HG03039 (cell line): ENCODE measurements at regions not wholly inside any gene's neighbourhood (a gene's known extent, or its start where the extent isn't known, plus 50 kb on each side); places are given as distances from the start of the nearest gene placed in this dataset.
A peak's percentile ranks its signal among the peaks of the same experiment; 100 is the strongest.

Experiments used
- ATAC-seq: cut with Tn5 transposase; IDR thresholded peaks from one replicate; pipeline ENCODE4 v1.9.1; 2021; ENCODE audit warnings: mild to moderate bottlenecking, moderate library complexity; ENCODE audit not compliant: unreplicated experiment

DNA sequence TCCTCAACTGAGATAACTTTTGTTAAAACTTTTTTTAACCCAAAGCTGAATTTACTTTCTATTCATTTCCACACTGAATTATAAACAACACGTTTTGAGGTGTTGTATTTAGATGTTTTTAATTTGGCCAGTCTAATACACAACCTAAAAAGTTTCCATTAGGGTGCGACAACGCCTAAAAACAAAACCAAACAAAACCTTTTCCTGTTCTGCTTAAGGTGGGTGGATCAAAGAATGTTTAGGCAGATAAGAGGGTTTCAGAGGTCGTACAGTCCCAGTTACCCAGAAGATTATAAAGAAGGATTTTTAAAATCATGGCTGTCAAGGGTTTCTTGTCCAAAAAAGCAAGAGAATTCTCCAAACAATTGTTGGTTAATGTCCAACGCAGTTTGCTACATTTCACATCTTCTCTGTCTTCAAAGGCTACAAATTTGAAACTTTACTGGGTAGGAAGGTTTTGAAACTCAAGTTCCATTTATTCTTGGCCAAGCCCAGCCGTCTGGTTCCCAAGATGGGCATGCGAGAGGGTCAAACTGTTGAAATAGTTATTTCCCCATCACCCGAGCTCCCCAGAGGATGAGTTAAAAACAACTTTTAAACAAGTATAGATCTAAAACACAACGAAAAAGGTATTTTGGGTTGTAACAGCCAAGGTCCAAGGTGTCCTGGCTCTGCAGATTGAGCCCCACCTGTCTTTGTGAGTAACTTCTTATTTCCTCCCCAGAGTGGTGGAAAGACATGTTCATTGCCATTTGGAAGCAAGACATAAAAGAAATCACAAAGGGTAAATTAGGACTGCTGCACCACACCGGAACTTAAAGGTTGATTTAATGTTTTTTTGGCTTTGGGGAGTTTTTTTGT is 122.8 kb upstream of the MAP3K1 start:
- ATAC-seq: no peak

DNA sequence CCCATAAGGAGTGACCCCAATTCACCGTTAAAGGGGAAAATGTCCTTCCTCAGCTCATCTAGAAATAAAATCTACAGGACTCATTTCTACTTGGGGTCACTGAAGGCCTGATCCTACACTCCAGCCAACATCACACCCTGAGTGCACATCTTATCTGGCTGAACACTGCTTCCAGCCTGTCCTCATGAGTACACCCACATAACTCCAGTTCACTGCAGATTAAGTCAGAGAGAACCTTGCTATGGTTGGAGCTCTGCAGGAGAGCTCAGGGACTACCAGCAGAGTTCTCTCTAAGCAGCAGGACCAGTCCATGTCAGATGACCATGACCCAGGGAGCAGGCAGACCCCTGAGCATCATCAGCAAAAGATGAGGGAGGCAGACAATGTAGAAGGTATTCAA is 126.9 kb upstream of the MAP3K1 start:
- no peak for ATAC-seq

DNA sequence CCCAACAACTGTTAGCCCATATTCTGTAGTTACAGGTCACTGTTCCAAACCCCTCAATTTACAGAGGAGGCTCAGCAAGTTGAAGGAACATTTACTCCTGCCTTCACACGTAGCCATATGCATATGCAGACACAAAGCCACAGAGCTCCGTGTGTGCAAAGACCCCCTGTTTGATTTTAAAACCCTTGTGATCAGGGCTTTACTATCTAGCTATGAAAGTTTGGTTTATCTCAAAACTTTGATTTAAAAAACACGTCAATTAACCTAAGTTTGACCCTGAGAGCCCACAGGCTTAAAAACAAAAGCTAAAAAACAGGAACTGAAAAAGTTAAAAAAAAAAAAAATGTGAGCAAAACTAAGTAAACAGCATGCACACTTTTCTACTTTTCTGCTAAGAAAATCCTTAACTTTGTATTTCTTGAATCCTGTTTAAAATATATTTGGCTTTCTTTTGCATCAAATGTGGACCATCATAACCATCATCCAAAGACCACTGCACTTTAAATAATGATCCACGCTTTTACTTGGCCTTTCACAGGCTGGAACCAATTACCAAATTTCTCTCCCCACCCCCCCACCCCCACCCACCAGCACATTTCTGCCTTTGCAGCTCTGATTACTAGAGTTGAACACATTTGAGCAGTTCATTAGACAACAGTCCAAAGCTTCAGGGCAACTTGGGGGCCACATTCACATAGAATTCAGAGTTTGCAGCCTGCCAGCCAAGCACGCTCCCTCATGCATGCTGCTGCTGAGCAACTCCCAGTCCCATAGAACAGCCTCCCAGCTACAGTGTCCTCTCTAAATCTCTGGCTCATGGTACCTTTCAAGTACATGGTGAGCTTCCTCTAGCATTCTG is 128.8 kb upstream of the MAP3K1 start:
- ATAC-seq: peak; percentile 51

DNA sequence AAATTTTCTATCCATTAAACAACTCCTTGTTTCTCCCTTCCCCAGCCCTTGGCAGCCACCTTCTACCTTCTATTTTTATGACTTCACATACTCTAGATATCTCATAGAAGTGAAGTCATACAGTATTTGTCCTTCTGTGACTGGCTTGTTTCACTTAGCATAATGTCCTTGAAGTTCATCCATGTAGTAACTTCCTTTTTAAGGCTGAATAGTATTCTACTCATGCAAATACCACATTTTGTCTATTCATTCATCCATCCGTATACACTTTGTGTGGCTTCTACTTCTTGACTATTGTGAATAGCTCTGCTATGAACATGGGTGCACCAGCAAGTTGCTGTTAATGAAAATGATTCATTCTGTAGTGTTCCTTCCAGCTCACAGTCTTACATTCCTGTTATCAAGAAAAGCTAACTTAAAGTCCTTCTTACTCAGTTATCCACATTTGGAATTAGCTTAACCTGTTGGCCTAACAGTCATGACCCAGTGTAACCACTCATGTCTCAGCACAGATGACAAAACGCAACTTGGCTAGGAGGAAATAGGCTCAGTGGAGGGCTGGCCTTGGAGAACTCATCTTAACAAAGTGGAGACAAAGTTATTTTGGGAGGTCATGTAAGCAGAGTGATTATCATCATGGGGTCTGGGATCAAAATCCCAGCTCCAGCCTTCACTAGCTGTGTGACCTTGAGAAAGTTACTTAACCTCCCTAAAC is 129.7 kb upstream of the MAP3K1 start:
- peak; percentile 6 for ATAC-seq

DNA sequence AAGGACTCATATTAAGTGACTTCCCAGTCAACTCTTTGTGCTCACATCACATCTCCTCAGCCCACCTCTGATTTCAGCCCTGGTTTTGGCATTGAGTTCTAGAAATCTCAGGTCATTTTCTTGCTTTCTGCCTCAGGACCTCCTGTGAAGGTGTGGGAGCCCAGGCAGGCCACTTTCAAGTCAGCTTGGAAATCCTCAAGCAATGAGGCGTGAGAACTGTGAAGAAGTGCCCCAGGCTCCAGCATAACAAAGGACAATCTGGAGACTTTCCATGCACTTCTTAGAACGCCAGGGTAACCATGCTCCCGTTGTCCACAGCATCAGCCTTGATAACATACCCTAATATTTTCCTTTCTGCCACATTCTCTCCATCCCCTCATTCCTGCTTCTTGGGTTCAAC is 131.2 kb upstream of the MAP3K1 start:
- ATAC-seq: no peak

DNA sequence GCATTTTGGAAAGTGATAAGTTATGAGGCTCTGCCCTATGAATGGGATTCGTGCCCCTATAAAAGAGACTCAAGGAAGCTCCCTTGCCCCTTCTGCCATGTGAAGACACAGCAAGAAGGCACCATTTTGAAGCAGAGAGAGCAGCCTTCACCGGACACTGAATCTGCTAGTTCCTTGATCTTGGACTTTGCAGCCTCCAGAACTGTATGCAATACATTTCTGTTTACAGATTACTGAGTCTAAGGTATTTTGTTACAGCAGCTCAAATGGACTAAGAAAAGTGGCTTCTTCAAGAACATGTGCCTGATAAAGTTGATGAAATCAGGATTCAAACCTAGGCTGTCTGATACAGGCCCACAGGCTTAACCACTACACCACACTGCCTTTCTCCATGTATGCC is 131.6 kb upstream of the MAP3K1 start:
- no peak for ATAC-seq

DNA sequence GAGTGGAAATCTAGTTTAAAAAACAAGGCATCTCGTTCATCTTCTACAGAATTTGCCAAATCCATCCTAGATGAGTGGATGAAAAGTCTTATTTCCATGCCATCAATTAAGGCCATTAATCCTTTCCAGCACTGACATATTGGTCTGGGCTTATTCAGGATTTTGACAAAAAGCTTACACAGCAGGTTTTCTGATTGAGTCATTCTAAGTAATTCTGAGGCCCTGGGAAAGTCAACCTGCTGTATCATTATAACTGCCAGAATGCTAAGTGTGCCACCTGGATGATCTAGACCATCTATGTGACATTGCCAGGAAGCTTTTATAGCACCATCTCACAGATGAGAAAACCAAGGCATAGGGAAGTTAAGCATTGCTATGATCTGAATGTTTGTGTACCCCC is 132.1 kb upstream of the MAP3K1 start:
- no peak for ATAC-seq

DNA sequence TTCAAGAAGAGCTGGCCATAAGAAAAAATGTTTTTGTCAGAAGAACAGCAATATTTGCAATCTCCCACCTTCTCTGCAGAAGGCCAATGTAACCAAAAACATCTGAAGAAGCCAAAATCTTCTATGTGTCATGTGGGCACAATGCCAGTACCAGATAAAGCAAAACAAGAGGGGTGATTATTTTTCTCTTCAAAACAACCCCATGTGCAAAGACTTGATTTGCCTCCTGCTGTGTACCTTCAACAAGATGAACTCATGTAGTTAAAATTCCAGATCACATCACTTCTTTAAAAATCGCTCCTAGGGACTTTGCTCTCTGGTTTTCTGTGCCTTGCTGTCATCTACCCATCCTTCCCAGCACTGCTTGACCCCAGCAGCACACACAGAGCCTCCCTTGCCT is 134.0 kb upstream of the MAP3K1 start:
- ATAC-seq: no peak

DNA sequence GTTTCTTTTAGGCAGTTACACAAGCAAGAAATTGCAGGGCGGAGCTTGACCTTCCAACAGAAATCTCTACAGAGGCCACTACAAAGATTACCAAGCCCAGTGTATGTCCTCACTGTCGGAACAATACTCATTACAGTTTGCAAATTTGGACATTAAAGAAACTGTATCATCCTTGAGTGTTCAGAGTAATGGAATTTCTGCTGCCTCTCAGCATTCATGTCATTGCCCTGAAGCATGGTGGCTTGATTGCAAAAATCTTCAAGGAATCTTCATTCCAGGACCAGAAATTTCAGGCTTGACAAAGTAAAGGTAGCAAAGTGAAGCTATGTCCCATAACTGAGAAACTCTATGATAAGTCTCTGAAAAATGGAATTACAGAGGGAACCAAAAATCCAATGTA is 134.6 kb upstream of the MAP3K1 start:
- no peak for ATAC-seq

DNA sequence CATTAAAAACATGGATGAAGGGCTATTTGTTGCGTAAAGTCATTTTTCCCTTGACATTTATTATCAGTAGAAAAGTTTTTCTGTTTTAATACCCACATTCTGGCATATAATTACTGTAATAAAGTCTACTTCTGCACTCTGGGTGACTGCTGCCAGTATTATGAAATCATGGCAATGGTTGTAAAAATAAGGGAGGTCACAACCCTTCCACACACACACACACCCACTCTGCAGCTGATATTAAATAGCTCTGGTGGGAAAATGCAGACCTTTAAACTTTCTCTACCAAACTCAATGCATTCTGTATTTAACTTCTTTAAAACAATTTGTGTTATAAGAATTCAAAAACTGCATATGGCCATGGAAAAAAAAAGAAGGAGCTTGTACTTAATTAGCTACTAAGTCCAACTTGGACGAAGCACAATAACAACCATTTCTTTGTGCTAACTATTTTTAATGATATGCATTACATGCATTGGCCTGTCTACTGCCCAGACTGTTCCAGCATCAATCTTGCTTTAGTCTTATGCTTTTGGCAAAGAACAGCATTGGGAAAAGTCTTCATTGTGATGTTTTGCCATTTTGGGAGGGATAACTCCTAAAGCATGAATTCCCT is 137.6 kb upstream of the MAP3K1 start:
- no peak for ATAC-seq

DNA sequence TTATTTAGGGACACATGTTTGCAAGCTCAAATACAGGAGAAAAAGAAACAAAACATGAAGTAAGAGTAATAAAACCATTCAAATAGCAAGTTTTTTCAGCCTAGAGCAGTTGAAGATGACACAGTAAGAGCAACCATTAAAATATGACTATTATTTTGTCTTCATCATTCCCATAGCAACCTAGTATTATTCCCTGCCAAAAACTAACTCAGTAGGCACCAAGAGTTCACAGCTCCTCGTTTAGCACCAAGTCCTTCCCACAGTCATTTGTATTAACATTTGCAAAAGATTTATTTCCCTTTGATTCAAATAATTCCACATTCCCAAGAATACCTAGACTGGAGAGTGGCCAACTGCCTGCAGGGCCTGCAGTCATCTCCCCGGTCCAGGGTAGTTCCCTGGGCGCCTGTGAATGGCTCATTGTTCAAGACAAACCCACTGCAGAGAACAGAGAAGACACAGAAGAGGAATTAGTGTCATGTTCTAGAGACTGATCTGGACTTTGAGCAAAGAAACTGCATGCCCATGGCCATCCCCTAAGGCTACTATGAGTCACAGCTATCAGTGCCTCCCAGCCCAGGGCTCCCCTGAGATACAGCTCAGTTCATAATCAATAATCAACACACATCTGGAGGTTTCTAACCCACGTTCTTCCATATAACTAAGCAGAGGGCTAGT is 139.1 kb upstream of the MAP3K1 start:
- no peak for ATAC-seq

DNA sequence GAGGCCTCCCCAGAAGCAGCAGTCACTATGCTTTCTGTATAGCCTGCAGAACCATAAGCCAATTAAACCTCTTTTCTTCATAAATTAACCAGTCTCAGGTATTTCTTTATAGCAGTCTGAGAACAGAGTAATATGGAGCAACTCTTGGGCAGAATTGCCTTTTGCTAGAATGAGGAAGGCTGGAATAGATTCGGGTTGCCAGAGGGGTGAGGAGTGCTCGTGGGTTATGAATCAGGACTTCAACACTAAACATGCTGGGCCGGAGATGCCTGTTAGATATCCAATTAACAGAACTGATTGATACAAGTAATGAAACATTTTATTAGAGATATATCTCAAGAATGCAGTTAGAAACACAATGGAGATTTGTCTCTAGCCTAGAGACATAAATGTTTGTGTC is 140.9 kb upstream of the MAP3K1 start:
- ATAC-seq: no peak

DNA sequence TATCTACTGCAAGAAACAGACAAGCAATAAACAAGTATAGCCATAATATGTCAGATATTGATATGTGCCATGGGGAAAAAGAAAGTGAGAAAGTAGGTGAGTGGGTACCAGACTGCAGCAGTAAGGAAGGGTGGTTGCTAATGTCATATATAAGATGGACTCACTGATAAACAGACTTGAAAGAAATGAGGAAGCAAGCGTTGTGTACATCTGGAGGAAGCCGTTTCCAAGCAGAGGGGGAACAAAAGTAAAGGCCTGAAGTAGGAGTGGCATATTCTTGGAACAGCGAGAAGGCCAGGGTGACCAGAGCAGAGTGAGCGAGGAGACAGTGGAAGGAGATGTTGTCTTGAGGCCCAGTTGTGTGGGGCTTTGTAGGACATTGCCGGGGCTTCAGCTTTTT is 142.2 kb upstream of the MAP3K1 start:
- no peak for ATAC-seq

DNA sequence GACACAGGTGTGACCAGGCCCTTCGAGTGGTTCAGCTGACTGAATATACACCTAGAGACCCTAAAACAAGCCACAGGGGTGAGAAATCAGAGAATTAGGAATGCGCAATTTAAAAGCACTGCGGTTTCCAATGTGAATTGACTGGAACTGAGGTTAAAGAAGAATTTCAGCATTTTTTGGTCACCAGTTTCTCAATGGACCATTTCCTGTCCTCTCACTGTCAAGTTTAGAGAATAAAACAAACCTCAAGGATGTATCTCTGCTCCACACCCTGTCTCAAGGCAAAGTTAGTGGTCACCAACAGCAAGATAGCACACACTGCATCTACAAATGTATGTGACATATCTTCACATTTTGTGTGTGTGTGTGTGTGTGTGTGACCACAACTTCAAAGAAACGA is 143.8 kb upstream of the MAP3K1 start:
- no peak for ATAC-seq

DNA sequence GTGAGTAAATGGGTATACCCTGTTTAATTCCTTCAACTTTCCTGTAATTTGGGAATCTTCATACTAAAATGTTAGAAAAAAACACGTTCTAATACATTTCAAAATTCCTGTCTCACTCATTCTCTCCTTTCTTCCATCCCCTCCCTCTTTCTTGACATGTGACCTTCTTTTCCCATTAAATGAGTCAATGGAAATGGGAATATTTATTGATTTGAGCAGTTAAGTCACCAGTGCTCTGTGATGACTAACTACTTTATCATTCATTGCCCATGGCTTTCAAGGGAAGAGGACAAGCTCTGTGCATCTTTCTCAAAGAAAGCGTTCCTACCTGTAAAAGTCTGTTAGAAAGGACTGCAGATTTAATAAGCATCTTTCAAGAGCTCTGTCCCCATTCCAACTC is 144.4 kb upstream of the MAP3K1 start:
- ATAC-seq: no peak

DNA sequence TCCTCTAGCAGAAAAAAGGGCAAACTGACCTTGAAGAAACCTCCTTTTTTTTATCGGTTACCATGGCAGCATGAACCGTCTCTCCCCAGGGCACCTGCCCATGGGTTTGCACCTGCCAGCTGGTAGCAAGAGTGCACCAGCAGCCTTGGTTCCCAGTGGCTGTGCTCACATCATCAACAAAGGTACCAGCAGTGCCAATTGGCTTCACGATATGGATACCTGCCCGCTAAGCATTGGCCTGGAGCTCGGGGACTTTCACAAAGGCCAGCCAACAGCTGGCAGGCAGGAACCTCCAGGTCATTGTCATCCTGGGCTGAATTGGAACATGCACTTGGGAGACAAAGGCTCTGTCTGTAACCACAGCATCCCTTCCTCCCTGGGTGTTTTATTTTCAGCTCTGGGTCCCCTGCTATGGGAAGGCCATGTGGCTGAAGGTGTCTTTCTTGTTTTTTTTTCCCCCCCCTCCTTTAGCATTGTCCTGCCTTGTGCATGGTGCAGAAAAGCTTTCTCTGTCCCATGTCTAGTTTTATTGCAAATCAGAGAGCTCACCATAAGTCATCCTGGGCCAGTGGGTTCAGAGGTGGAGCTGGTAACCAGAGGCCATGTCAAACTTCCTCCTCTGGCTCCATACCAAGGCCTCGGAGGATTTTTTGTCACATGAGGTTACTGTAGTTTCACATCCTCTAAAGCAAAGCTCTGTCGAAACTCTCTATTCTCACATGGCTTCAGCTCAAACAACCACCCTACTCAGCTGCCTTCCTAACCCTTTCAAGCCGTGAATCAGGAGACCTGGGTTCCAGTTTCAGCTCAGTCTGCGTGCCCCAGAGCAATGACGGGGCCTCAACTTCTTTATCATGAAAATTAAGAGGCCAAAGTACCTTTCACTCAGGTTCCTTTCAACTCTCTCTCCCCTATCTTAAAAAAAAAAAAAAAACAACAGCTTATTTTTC is 145.5 kb upstream of the MAP3K1 start:
- ATAC-seq: peak; percentile 97

DNA sequence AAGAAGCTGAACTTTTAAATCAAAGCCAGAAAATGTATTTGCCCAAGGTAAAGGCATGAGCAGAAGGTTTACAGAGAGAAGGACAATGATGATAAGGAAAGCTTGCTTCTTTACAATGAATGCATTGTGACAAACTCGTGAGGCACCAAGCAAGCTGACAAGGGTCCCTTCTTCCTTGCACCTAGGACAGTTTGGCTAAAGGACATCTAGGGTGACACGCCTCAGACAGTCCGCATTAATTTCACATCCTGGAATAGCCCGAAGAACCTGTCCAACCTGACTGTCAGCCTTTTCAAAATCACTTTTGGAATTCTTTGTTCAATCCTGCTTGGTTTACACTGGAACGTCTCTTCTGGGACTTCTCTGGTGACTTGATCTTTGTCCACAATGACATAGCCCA is 146.4 kb upstream of the MAP3K1 start:
- no peak for ATAC-seq

DNA sequence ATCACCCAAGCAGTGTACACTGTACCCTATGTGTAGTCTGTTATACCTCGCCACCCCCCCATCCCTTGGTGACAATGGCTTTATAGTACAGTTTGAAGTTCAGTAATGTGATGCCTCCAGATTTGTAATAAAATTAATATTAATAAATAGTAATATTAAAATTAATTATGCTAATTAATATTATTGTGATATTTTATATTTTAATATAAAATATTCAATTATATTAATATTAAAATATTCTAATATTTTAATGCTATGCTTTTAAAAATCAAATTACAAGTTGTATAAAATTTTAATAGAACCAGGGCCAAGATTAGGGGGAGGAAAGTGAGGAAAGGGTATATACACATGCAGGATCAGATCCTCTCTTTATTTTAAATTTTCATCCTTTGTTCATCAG is 147.7 kb upstream of the MAP3K1 start:
- ATAC-seq: no peak

DNA sequence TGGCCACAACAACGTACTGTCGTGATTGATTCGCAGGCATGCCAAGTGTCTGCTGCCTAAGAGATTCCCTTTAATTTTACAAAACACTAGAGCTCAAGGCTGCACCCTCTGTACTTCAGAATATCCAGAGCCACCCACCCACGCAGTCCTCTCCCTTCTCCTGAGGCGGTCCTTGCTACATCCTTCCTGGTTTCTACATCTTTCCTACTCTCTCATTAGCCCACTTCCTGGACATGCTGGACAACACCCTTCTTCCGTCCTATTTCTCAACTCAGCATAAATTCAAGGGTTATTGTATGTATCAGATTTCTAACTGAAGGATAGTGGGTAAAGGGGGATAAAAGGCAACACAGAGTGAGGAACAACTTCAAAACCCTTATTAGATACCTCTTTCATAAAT is 148.4 kb upstream of the MAP3K1 start:
- ATAC-seq: no peak
